ENCODE measurements at regions not wholly inside any gene's neighbourhood (a gene's known extent, or its start where the extent isn't known, plus 50 kb on each side); places are given as distances from the start of the nearest gene placed in this dataset.

- ATAC-seq: no peak
- TF ChIP-seq ZNF8 (CRISPR knock-in tag; IDR thresholded peaks at IDR 0.05): no peak
- no peak for TF ChIP-seq ARNTL (CRISPR knock-in tag; IDR thresholded peaks at IDR 0.05; ENCODE audit: borderline replicate concordance, low read depth)
- no peak for TF ChIP-seq GLIS3 (CRISPR knock-in tag; IDR thresholded peaks at IDR 0.05)
- TF ChIP-seq ESRRG (CRISPR knock-in tag; IDR thresholded peaks at IDR 0.05): no peak
- no peak for TF ChIP-seq PATZ1 (CRISPR knock-in tag; IDR thresholded peaks at IDR 0.05; ENCODE audit: borderline replicate concordance)
- TF ChIP-seq ZNF565 (CRISPR knock-in tag; conservative IDR thresholded peaks at IDR 0.05; ENCODE audit: low read depth): no peak
- TF ChIP-seq BACH2 (CRISPR knock-in tag; IDR thresholded peaks at IDR 0.05; ENCODE audit: borderline replicate concordance): no peak
- TF ChIP-seq POU6F1 (CRISPR knock-in tag; IDR thresholded peaks at IDR 0.05; ENCODE audit: borderline replicate concordance, low read depth): no peak
- TF ChIP-seq TOX (CRISPR knock-in tag; IDR thresholded peaks at IDR 0.05; ENCODE audit: borderline replicate concordance): no peak
Measured at GRCh38 chr6:150713487-150713886, 113.8 kb downstream of the PLEKHG1 start.

- ATAC-seq: no peak
- no peak for TF ChIP-seq OSR1 (CRISPR knock-in tag; IDR thresholded peaks at IDR 0.05)
- no peak for TF ChIP-seq RARB (CRISPR knock-in tag; IDR thresholded peaks at IDR 0.05)
- TF ChIP-seq CREB5 (CRISPR knock-in tag; IDR thresholded peaks at IDR 0.05; ENCODE audit: low read depth): no peak
- no peak for TF ChIP-seq TCF4 (CRISPR knock-in tag; IDR thresholded peaks at IDR 0.05; ENCODE audit: borderline replicate concordance)
- TF ChIP-seq PATZ1 (CRISPR knock-in tag; IDR thresholded peaks at IDR 0.05; ENCODE audit: borderline replicate concordance): no peak
- TF ChIP-seq ZNF70 (CRISPR knock-in tag; IDR thresholded peaks at IDR 0.05): no peak
- TF ChIP-seq CSDC2 (CRISPR knock-in tag; IDR thresholded peaks at IDR 0.05): no peak
- TF ChIP-seq CSRNP3 (CRISPR knock-in tag; IDR thresholded peaks at IDR 0.05): no peak
Measured at GRCh38 chr6:150713931-150714330, 114.2 kb downstream of the PLEKHG1 start.

GRCh38 chr6:150715133-150715532 is 115.4 kb downstream of the PLEKHG1 start:
- no peak for ATAC-seq
- TF ChIP-seq ESRRG (CRISPR knock-in tag; IDR thresholded peaks at IDR 0.05) (no peak), ZFP3 (CRISPR knock-in tag; IDR thresholded peaks at IDR 0.05) (no peak), ZFP30 (CRISPR knock-in tag; IDR thresholded peaks at IDR 0.05) (no peak)

- no peak for ATAC-seq
- no peak for TF ChIP-seq CSRNP3 (CRISPR knock-in tag; IDR thresholded peaks at IDR 0.05)
- no peak for TF ChIP-seq TCF4 (CRISPR knock-in tag; IDR thresholded peaks at IDR 0.05; ENCODE audit: borderline replicate concordance)
- TF ChIP-seq POU6F1 (CRISPR knock-in tag; IDR thresholded peaks at IDR 0.05; ENCODE audit: borderline replicate concordance, low read depth): no peak
- no peak for TF ChIP-seq PATZ1 (CRISPR knock-in tag; IDR thresholded peaks at IDR 0.05; ENCODE audit: borderline replicate concordance)
- TF ChIP-seq TSHZ2 (CRISPR knock-in tag; IDR thresholded peaks at IDR 0.05): no peak
- no peak for TF ChIP-seq GLIS3 (CRISPR knock-in tag; IDR thresholded peaks at IDR 0.05)
- no peak for TF ChIP-seq ESRRG (CRISPR knock-in tag; IDR thresholded peaks at IDR 0.05)
- TF ChIP-seq ARNTL (CRISPR knock-in tag; IDR thresholded peaks at IDR 0.05; ENCODE audit: borderline replicate concordance, low read depth): no peak
Measured at GRCh38 chr6:150717419-150717818, 117.7 kb downstream of the PLEKHG1 start.

All from SK-N-SH treated with all-trans-retinoic acid at 6 μM for 48 hours (cell line).